BLaER1 (cell line): ENCODE measurements at regions not wholly inside any gene's neighbourhood (a gene's known extent, or its start where the extent isn't known, plus 50 kb on each side); places are given as distances from the start of the nearest gene placed in this dataset.
"Not testable (repeated sequence)": the region's sequence is repeated elsewhere in the genome, so short reads cannot be mapped to it uniquely, and the experiment has no call there.

ENCODE experiments used
- H3K27ac ChIP-seq: shearing (Covaris generic); formaldehyde crosslinking; 2 replicates; pipeline ENCODE4 v1.8.1; 2022
- H3K27me3 ChIP-seq: shearing (Covaris generic); formaldehyde crosslinking; 2 replicates; pipeline ENCODE4 v1.8.1; 2022
- H3K36me3 ChIP-seq: shearing (Covaris generic); formaldehyde crosslinking; 2 replicates; pipeline ENCODE4 v1.8.1; 2022
- H3K4me1 ChIP-seq: shearing (Covaris generic); formaldehyde crosslinking; 2 replicates; pipeline ENCODE4 v1.8.1; 2022
- H3K4me2 ChIP-seq: shearing (Covaris generic); formaldehyde crosslinking; 2 replicates; pipeline ENCODE4 v1.8.1; 2022
- H3K4me3 ChIP-seq: shearing (Covaris generic); formaldehyde crosslinking; 2 replicates; pipeline ENCODE4 v1.8.1; 2022
- H3K9ac ChIP-seq: shearing (Covaris generic); formaldehyde crosslinking; 2 replicates; pipeline ENCODE4 v1.8.1; 2022
- H3K9me3 ChIP-seq: shearing (Covaris generic); formaldehyde crosslinking; 2 replicates; pipeline ENCODE4 v1.8.1; 2022
- H4K20me1 ChIP-seq: shearing (Covaris generic); formaldehyde crosslinking; 2 replicates; pipeline ENCODE4 v1.8.1; 2022
- Cebpa-rat ChIP-seq: shearing (Covaris generic); IDR thresholded peaks from 2 replicates; pipeline ENCODE4 v1.8.1; 2022

- Histone ChIP-seq H3K4me3 (no peak overlapping the region), H3K4me1 (no peaks in the 10 kb centered on the region), H3K9ac (no peak overlapping the region), H3K27ac (no peak overlapping the region), H3K9me3 (no peaks in the 10 kb centered on the region), H4K20me1 (no peaks in the 10 kb centered on the region), H3K27me3 (no peaks in the 10 kb centered on the region), H3K4me2 (no peak overlapping the region), H3K36me3 (no peaks in the 10 kb centered on the region)
- TF ChIP-seq Cebpa-rat, result no peak
Observed at GRCh38 chrX:1140236-1140681, 72.2 kb downstream of the CRLF2 start.

GRCh38 chrX:1139185-1139500 lies 73.3 kb downstream of the CRLF2 start:
- TF ChIP-seq Cebpa-rat, result no peak
- Histone ChIP-seq H3K27me3 (no peaks in the 10 kb centered on the region), H3K4me2 (no peak overlapping the region), H3K9me3 (no peaks in the 10 kb centered on the region), H4K20me1 (no peaks in the 10 kb centered on the region), H3K4me1 (no peaks in the 10 kb centered on the region), H3K36me3 (no peaks in the 10 kb centered on the region), H3K9ac (no peak overlapping the region), H3K27ac (no peak overlapping the region), H3K4me3 (no peak overlapping the region)

- H3K9me3 ChIP-seq, result no peaks in the 10 kb centered on the region
- no peak overlapping the region for H3K27ac ChIP-seq
- H3K4me1 ChIP-seq, result no peaks in the 10 kb centered on the region
- no peak overlapping the region for H3K4me2 ChIP-seq
- no peak for TF ChIP-seq Cebpa-rat
- no peaks in the 10 kb centered on the region for H3K36me3 ChIP-seq
- H4K20me1 ChIP-seq, result no peaks in the 10 kb centered on the region
- H3K4me3 ChIP-seq, result no peak overlapping the region
- no peaks in the 10 kb centered on the region for H3K27me3 ChIP-seq
- no peak overlapping the region for H3K9ac ChIP-seq
Observed at GRCh38 chrX:1138476-1139184, 73.8 kb downstream of the CRLF2 start.

GRCh38 chrX:1137531-1137930 lies 74.9 kb downstream of the CRLF2 start:
- no peaks in the 10 kb centered on the region for H3K9me3 ChIP-seq
- no peaks in the 10 kb centered on the region for H3K36me3 ChIP-seq
- no peak overlapping the region for H3K4me3 ChIP-seq
- no peaks in the 10 kb centered on the region for H3K4me1 ChIP-seq
- no peaks in the 10 kb centered on the region for H3K27me3 ChIP-seq
- no peak for TF ChIP-seq Cebpa-rat
- no peak overlapping the region for H3K4me2 ChIP-seq
- no peak overlapping the region for H3K27ac ChIP-seq
- H3K9ac ChIP-seq, result no peak overlapping the region
- no peaks in the 10 kb centered on the region for H4K20me1 ChIP-seq

- not testable (repeated sequence) for H3K27me3 ChIP-seq, H3K4me2 ChIP-seq, H3K27ac ChIP-seq, H3K4me1 ChIP-seq, H3K4me3 ChIP-seq, H3K9ac ChIP-seq, H3K9me3 ChIP-seq, H4K20me1 ChIP-seq, H3K36me3 ChIP-seq
Observed at GRCh38 chrX:1136582-1136981, 75.9 kb downstream of the CRLF2 start.

- H3K27ac ChIP-seq, result no peak overlapping the region
- H3K4me2 ChIP-seq, result no peak overlapping the region
- H3K9ac ChIP-seq, result no peak overlapping the region
- no peaks in the 10 kb centered on the region for H3K36me3 ChIP-seq
- H4K20me1 ChIP-seq, result no peaks in the 10 kb centered on the region
- H3K4me3 ChIP-seq, result no peak overlapping the region
- no peaks in the 10 kb centered on the region for H3K9me3 ChIP-seq
- no peaks in the 10 kb centered on the region for H3K27me3 ChIP-seq
- H3K4me1 ChIP-seq, result no peaks in the 10 kb centered on the region
- no peak for TF ChIP-seq Cebpa-rat
Observed at GRCh38 chrX:1134976-1135375, 77.5 kb downstream of the CRLF2 start.

- H3K4me2 ChIP-seq, result no peak overlapping the region
- no peaks in the 10 kb centered on the region for H3K27me3 ChIP-seq
- H3K9ac ChIP-seq, result no peak overlapping the region
- H4K20me1 ChIP-seq, result no peaks in the 10 kb centered on the region
- H3K9me3 ChIP-seq, result no peaks in the 10 kb centered on the region
- H3K4me3 ChIP-seq, result no peak overlapping the region
- H3K4me1 ChIP-seq, result no peaks in the 10 kb centered on the region
- TF ChIP-seq Cebpa-rat, result no peak
- no peaks in the 10 kb centered on the region for H3K36me3 ChIP-seq
- no peak overlapping the region for H3K27ac ChIP-seq
Observed at GRCh38 chrX:1134156-1134555, 78.3 kb downstream of the CRLF2 start.

- Histone ChIP-seq H3K9me3 (no peaks in the 10 kb centered on the region), H3K36me3 (no peaks in the 10 kb centered on the region), H3K27ac (no peak overlapping the region), H3K4me2 (no peak overlapping the region), H3K4me3 (no peak overlapping the region), H3K27me3 (no peaks in the 10 kb centered on the region), H3K4me1 (no peaks in the 10 kb centered on the region), H4K20me1 (no peaks in the 10 kb centered on the region), H3K9ac (no peak overlapping the region)
- no peak for TF ChIP-seq Cebpa-rat
Observed at GRCh38 chrX:1126738-1127137, 85.7 kb downstream of the CRLF2 start.

GRCh38 chrX:1124531-1124930 lies 87.9 kb downstream of the CRLF2 start:
- no peaks in the 10 kb centered on the region for H4K20me1 ChIP-seq
- H3K27me3 ChIP-seq, result no peaks in the 10 kb centered on the region
- no peaks in the 10 kb centered on the region for H3K9me3 ChIP-seq
- no peaks in the 10 kb centered on the region for H3K36me3 ChIP-seq
- no peak for TF ChIP-seq Cebpa-rat
- H3K4me2 ChIP-seq, result no peak overlapping the region
- H3K4me3 ChIP-seq, result no peak overlapping the region
- no peak overlapping the region for H3K27ac ChIP-seq
- no peaks in the 10 kb centered on the region for H3K4me1 ChIP-seq
- H3K9ac ChIP-seq, result no peak overlapping the region

- H3K4me3 ChIP-seq, H4K20me1 ChIP-seq, H3K9me3 ChIP-seq, H3K9ac ChIP-seq, H3K4me2 ChIP-seq, H3K36me3 ChIP-seq, H3K4me1 ChIP-seq, H3K27me3 ChIP-seq, H3K27ac ChIP-seq: not testable (repeated sequence)
Observed at GRCh38 chrX:1122851-1123250, 89.6 kb downstream of the CRLF2 start.

- TF ChIP-seq Cebpa-rat, result no peak
Observed at GRCh38 chrX:1119275-1119674, 93.2 kb downstream of the CRLF2 start.

More at GRCh38 chrX:1119275-1119674, 93.2 kb downstream of the CRLF2 start:
- H3K27me3 ChIP-seq, result no peaks in the 10 kb centered on the region
- H3K9me3 ChIP-seq, result no peaks in the 10 kb centered on the region
- H3K27ac ChIP-seq, result no peak overlapping the region
- H3K4me1 ChIP-seq, result no peaks in the 10 kb centered on the region
- no peak overlapping the region for H3K4me3 ChIP-seq
- H3K4me2 ChIP-seq, result no peak overlapping the region
- no peaks in the 10 kb centered on the region for H3K36me3 ChIP-seq
- H4K20me1 ChIP-seq, result no peaks in the 10 kb centered on the region
- no peak overlapping the region for H3K9ac ChIP-seq
